AG09309 (cell line): ENCODE measurements at regions not wholly inside any gene's neighbourhood (a gene's known extent, or its start where the extent isn't known, plus 50 kb on each side); places are given as distances from the start of the nearest gene placed in this dataset.

Experiments used
- DNase-seq: peaks from one replicate; pipeline ENCODE4 v3.0.0-alpha.2; 2010; ENCODE audit warnings: low read depth
- H3K4me3 ChIP-seq: 2 replicates; pipeline ENCODE4 v1.5.1; 2011; ENCODE audit warnings: mild to moderate bottlenecking, low read depth, low read length, moderate library complexity; ENCODE audit not compliant: control insufficient read depth
- TF ChIP-seq, protein P1 (sequence below): IDR thresholded peaks from 2 replicates; pipeline ENCODE4 v1.5.1; 2011; ENCODE audit warnings: mild to moderate bottlenecking, low read depth, low read length, inconsistent platforms; ENCODE audit not compliant: insufficient read depth, control insufficient read depth; ENCODE audit errors: missing control alignments

DNA sequence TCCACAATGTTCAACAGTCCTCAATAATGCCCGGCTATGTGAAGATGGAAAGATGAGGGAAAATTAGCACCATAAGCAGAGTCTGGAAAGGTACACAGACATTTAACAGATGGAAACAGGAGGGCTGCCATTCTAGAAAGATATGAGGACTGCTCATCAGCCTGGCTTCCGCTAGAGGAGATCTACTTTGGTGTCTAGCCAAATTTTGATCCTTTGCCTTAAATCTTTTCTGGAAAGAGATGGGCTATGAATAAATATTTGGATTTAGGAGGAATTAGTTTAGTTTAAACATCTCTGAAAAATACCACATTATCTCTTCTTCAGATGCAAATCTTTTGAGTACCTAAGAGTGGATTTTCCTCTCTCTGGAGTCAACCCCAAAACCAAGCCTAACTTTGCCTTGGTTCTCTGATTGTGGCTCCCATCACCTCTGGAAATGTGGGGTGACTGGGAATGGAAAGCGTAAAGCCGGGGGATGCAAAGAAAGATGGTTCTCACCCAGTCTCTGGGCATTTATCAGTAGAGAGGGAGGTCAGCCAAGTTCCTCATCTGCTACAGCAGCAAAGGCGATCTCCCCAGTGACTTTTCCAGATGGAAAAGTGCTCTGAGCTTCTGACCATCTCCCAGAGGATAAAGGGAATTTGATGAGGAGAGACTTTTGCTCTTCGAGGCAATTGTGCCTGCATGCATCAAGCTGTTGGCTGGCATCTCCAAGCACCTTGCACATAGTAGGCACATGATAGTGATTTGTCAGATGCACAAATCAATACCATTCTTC lies 410.6 kb downstream of the ZNF521 start:
- H3K4me3 ChIP-seq: no peak overlapping the region
- TF ChIP-seq, protein P1, sequence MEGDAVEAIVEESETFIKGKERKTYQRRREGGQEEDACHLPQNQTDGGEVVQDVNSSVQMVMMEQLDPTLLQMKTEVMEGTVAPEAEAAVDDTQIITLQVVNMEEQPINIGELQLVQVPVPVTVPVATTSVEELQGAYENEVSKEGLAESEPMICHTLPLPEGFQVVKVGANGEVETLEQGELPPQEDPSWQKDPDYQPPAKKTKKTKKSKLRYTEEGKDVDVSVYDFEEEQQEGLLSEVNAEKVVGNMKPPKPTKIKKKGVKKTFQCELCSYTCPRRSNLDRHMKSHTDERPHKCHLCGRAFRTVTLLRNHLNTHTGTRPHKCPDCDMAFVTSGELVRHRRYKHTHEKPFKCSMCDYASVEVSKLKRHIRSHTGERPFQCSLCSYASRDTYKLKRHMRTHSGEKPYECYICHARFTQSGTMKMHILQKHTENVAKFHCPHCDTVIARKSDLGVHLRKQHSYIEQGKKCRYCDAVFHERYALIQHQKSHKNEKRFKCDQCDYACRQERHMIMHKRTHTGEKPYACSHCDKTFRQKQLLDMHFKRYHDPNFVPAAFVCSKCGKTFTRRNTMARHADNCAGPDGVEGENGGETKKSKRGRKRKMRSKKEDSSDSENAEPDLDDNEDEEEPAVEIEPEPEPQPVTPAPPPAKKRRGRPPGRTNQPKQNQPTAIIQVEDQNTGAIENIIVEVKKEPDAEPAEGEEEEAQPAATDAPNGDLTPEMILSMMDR: no peak
- DNase-seq: no peak

DNA sequence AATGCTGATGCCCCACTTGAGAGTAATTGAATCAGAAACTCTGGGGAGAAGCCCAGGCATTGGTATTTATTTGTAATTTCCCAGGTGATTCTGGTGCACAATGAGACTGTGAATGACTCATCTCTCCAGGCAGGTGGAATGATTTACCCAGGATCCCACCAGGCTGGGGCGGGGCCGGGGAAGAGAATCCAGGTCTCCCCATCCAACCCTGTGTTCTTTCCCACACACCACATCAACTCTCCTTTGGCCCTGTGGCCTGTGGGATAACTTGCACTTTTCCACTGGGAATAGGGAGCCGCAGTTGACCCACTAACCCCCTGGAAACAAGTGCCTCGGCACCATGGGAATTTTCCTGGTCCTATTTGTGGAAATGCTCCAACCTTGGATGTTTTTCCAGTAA lies 409.8 kb downstream of the ZNF521 start:
- DNase-seq: no peak
- TF ChIP-seq, protein P1: no peak
- no peak overlapping the region for H3K4me3 ChIP-seq

DNA sequence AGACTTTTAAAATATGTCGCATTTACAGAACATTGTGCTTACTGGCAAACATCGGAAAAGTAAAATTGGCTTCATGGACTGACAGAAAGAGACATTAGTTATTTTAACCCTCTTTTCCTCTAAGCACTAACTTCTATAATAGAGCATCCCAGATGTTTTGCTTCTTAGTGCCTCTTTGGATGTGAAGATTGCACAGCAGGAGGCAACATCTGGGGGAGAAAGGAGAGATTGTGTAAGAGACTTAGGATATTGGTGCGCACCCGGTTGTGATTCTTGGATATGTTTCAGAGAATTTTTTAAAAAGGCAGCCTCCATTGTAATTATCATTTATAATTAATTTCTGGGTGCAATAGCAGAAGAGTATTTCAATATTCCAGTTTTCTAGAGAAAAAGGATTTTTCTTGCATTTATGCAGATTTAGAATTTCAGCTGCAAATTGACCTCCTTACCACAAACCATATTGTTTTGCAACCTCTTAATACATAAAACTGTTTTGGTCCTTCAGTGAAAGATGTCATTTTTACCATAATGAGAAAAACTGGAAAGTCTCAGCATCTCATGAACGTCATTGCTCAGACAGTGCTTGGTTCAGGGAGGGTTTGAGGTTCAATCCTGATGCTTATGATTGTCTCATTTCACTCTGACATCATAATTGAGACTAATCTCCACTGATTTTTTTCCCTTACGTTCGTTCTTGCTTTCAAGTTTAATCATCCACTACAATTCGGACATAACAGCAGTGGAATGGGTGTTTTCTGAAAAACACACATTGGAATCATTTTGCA lies 404.3 kb downstream of the ZNF521 start:
- TF ChIP-seq, protein P1: no peak
- H3K4me3 ChIP-seq: no peak overlapping the region
- DNase-seq: no peak

DNA sequence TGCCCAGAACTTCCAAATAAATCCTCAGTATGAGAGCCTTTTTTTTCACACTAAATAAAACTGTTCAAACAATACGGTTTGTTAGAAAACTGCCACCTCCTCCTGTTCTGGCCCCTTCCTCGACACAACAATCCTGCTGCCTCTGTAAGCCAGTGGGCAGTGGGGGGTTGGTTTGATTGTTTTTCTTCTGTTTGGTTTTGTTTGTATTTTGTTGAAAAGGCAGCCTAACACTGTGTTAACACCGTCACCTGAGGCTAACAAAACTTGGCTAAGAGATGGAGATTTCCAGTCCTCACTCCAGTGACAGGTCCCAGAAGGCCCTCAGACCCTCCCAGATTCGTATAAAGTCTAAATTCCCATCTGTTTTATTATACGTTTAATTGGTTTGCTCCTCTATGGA lies 402.1 kb downstream of the ZNF521 start:
- no peak overlapping the region for H3K4me3 ChIP-seq
- TF ChIP-seq, protein P1: no peak
- DNase-seq: no peak

DNA sequence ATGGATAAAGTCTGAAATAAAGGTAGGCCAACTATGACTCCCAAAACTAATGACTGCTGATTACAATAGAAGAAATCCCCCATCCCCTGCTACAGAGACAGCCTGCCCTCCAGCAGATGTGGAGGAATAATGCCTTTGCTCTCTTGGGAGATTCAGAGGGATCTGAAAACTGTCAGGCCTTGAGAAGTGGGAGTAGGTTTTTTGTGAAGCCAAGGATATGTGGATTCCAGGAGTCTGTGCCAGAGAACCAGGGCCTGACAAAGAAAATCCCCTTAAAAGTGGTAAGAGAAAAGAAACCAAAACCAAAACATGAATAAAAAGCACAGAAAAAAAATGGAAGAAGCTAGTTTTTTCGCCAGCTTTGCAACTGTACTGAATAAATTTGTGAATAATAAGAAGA lies 397.6 kb downstream of the ZNF521 start:
- no peak overlapping the region for H3K4me3 ChIP-seq
- TF ChIP-seq, protein P1: no peak
- DNase-seq: no peak

DNA sequence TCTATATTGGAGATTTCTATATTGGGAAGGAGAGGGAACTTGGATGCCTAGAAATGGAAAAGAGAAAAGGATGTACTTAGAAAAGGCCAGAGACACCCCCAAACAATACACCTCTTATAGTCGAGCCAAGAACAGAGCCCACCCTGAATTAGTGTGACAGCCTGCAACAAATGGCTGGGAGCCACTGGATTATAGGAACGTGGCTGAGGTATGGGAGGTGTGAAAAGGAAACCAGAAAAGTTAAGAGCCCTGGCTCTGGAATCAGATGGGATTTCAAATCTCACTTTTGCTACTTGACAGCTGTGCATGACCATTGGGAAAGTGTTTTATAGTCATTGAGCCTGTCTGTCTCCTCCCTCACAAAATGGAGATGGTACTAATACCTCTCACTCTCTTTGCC lies 394.0 kb downstream of the ZNF521 start:
- no peak overlapping the region for H3K4me3 ChIP-seq
- no peak for DNase-seq
- TF ChIP-seq, protein P1: no peak
